Gastrocnemius medialis (tissue), 4 donors: ENCODE measurements at regions not wholly inside any gene's neighbourhood (a gene's known extent, or its start where the extent isn't known, plus 50 kb on each side); places are given as distances from the start of the nearest gene placed in this dataset.

Experiments used
- POLR2A ChIP-seq, 2 donors: fragments of 450-650 bp; IDR thresholded peaks; one replicate each; pipeline ENCODE4 v1.6.1; 2017; ENCODE audit warnings: antibody characterized with exemption in 2 of 2, mild to moderate bottlenecking in 2 of 2, moderate library complexity in 2 of 2
- TF ChIP-seq, protein P1 (sequence below), 5 experiments: fragments of 450-650 bp in 3 of 5; fragments of 200-600 bp in 2 of 5; sonication (generic) in 2 of 5; IDR thresholded peaks in 4 of 5; conservative IDR thresholded peaks in 1 of 5; 1 replicate in 4 of 5; 2 replicates in 1 of 5; pipeline ENCODE4 v1.5.1; 2016 to 2019; ENCODE audit warnings: antibody characterized with exemption in 5 of 5, mild to moderate bottlenecking in 3 of 5, moderate library complexity in 3 of 5

- TF ChIP-seq, protein P1, sequence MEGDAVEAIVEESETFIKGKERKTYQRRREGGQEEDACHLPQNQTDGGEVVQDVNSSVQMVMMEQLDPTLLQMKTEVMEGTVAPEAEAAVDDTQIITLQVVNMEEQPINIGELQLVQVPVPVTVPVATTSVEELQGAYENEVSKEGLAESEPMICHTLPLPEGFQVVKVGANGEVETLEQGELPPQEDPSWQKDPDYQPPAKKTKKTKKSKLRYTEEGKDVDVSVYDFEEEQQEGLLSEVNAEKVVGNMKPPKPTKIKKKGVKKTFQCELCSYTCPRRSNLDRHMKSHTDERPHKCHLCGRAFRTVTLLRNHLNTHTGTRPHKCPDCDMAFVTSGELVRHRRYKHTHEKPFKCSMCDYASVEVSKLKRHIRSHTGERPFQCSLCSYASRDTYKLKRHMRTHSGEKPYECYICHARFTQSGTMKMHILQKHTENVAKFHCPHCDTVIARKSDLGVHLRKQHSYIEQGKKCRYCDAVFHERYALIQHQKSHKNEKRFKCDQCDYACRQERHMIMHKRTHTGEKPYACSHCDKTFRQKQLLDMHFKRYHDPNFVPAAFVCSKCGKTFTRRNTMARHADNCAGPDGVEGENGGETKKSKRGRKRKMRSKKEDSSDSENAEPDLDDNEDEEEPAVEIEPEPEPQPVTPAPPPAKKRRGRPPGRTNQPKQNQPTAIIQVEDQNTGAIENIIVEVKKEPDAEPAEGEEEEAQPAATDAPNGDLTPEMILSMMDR (IDR thresholded peaks at IDR 0.05 in 4 of 5, conservative IDR thresholded peaks at IDR 0.05 in 1 of 5) = no peak
- TF ChIP-seq POLR2A (IDR thresholded peaks at IDR 0.05) = no peak
These were observed 99.4 kb upstream of the TEX51 start for GRCh38 chr2:126799301-126799700.
